H1 (cell line): ENCODE measurements at regions not wholly inside any gene's neighbourhood (a gene's known extent, or its start where the extent isn't known, plus 50 kb on each side); places are given as distances from the start of the nearest gene placed in this dataset.

Source experiments
- CTCF ChIA-PET: fragments of 300-600 bp; sonication (Branson Sonifier 250); formaldehyde crosslinking; loops from one replicate; lab custom pipeline; 2021; ENCODE audit not compliant: partially characterized antibody; lab: Charles Lee
- POLR2A ChIA-PET: fragments of 300-600 bp; sonication (Branson Sonifier 250); formaldehyde crosslinking; loops from one replicate; lab custom pipeline; 2021; ENCODE audit warnings: inconsistent platforms; ENCODE audit not compliant: partially characterized antibody; lab: Charles Lee
- DNase-seq, 2 experiments: peaks; one replicate each; pipeline versions ENCODE4 v3.0.0 to v3.0.0-alpha.2; 2010 to 2022; ENCODE audit warnings: low spot score in 2 of 2, low read depth in 1 of 2, mixed read lengths in 1 of 2
- FAIRE-seq: peaks from 2 replicates; lab custom pipeline; 2011; peaks lifted over from hg19 to GRCh38; lab: Jason Lieb, UNC
- H2AFZ ChIP-seq: 2 replicates; pipeline ENCODE4 v1.8.1; 2012; ENCODE audit warnings: low read length, inconsistent platforms
- H2AK5ac ChIP-seq: 2 replicates; pipeline ENCODE4 v1.6.1; 2013; ENCODE audit warnings: low read depth, low read length
- H2BK120ac ChIP-seq: replicated peaks from 2 replicates; pipeline ENCODE3; 2013; ENCODE audit warnings: low read depth, low read length, inconsistent platforms
- H2BK12ac ChIP-seq: 2 replicates; pipeline ENCODE4 v1.6.1; 2013; ENCODE audit warnings: low read depth, low read length
- H2BK15ac ChIP-seq: 2 replicates; pipeline ENCODE4 v1.6.1; 2013; ENCODE audit warnings: low read length
- H2BK20ac ChIP-seq: 2 replicates; pipeline ENCODE4 v1.6.1; 2013; ENCODE audit warnings: low read length
- H2BK5ac ChIP-seq: 2 replicates; pipeline ENCODE4 v1.6.1; 2013; ENCODE audit warnings: low read depth, low read length
- H3K14ac ChIP-seq: 2 replicates; pipeline ENCODE4 v1.6.1; 2013; ENCODE audit warnings: inconsistent platforms; ENCODE audit not compliant: insufficient read length
- H3K18ac ChIP-seq: 2 replicates; pipeline ENCODE4 v1.6.1; 2013; ENCODE audit warnings: low read length; ENCODE audit errors: extremely low read depth
- H3K23ac ChIP-seq: 2 replicates; pipeline ENCODE4 v1.6.1; 2013; ENCODE audit warnings: inconsistent platforms; ENCODE audit not compliant: insufficient read length
- H3K23me2 ChIP-seq: 2 replicates; pipeline ENCODE4 v1.6.1; 2013; ENCODE audit warnings: low read depth, low read length
- H3K27ac ChIP-seq: 2 replicates; pipeline ENCODE4 v1.6.1; 2011; ENCODE audit warnings: low read depth, low read length, inconsistent platforms
- H3K27me3 ChIP-seq, 4 experiments: replicated peaks in 1 of 4; 1 replicate in 1 of 4; 2 replicates in 3 of 4; pipeline versions ENCODE4 v1.6.1 to v1.8.1; 2011 to 2013; ENCODE audit warnings: low read length in 3 of 4, mild to moderate bottlenecking in 3 of 4, inconsistent platforms in 2 of 4, mixed read lengths in 2 of 4, moderate library complexity in 1 of 4; ENCODE audit not compliant: control insufficient read depth in 3 of 4, insufficient read depth in 3 of 4; ENCODE audit errors: extremely low read depth in 1 of 4
- H3K36me3 ChIP-seq, 4 experiments: 2 replicates each; pipeline versions ENCODE4 v1.6.1 to v1.8.1; 2011 to 2013; ENCODE audit warnings: mild to moderate bottlenecking in 4 of 4, low read length in 3 of 4, moderate library complexity in 2 of 4, control low read depth in 1 of 4, inconsistent platforms in 1 of 4; ENCODE audit not compliant: insufficient read depth in 4 of 4, control insufficient read depth in 2 of 4
- H3K4ac ChIP-seq: replicated peaks from 2 replicates; pipeline ENCODE3; 2013; ENCODE audit warnings: low read length, low read depth, mixed read lengths, inconsistent platforms; ENCODE audit not compliant: insufficient read length
- H3K4me1 ChIP-seq, 4 experiments: replicated peaks in 1 of 4; 1 replicate in 1 of 4; 2 replicates in 3 of 4; pipeline versions ENCODE4 v1.6.1 to v1.8.1; 2011 to 2013; ENCODE audit warnings: low read length in 3 of 4, inconsistent platforms in 2 of 4, mixed read lengths in 1 of 4; ENCODE audit not compliant: insufficient read depth in 4 of 4, control insufficient read depth in 3 of 4
- H3K4me2 ChIP-seq, 2 experiments: 2 replicates each; pipeline versions ENCODE4 v1.6.1 to v1.8.1; 2011 to 2013; ENCODE audit warnings: low read depth in 2 of 2, low read length in 2 of 2, control low read depth in 1 of 2, inconsistent platforms in 1 of 2, mild to moderate bottlenecking in 1 of 2; ENCODE audit not compliant: insufficient read depth in 1 of 2
- H3K4me3 ChIP-seq, 4 experiments: fragments of 200-600, 300-600 bp in 1 of 4; sonication (generic), shearing (Covaris generic), sonication (Bioruptor Twin) in 1 of 4; 2 replicates each; pipeline versions ENCODE4 v1.5.1 to v1.8.1; 2011 to 2016; ENCODE audit warnings: low read length in 4 of 4, low read depth in 3 of 4, control low read depth in 2 of 4, inconsistent platforms in 2 of 4, mild to moderate bottlenecking in 2 of 4, mixed read lengths in 1 of 4, moderate library complexity in 1 of 4; ENCODE audit not compliant: insufficient read depth in 2 of 4; ENCODE audit errors: extremely low read depth in 1 of 4
- H3K56ac ChIP-seq: replicated peaks from 2 replicates; pipeline ENCODE3; 2013; ENCODE audit warnings: low read depth, mild to moderate bottlenecking, mixed read lengths, low read length, inconsistent platforms; ENCODE audit not compliant: insufficient read length
- H3K79me1 ChIP-seq: 2 replicates; pipeline ENCODE4 v1.6.1; 2013; ENCODE audit warnings: low read depth, low read length, control low read depth
- H3K79me2 ChIP-seq, 2 experiments: 2 replicates each; pipeline versions ENCODE4 v1.6.1 to v1.8.1; 2012 to 2013; ENCODE audit warnings: low read length in 2 of 2, mild to moderate bottlenecking in 2 of 2, inconsistent platforms in 1 of 2; ENCODE audit not compliant: insufficient read depth in 2 of 2, control insufficient read depth in 1 of 2
- H3K9ac ChIP-seq, 4 experiments: replicated peaks in 1 of 4; 1 replicate in 1 of 4; 2 replicates in 3 of 4; pipeline versions ENCODE4 v1.6.1 to v1.8.1; 2011 to 2013; ENCODE audit warnings: low read depth in 3 of 4, low read length in 3 of 4, control low read depth in 2 of 4, mild to moderate bottlenecking in 2 of 4, moderate library complexity in 2 of 4, inconsistent platforms in 1 of 4; ENCODE audit errors: extremely low read depth in 1 of 4
- H3K9me3 ChIP-seq, 2 experiments: 2 replicates each; pipeline versions ENCODE4 v1.6.1 to v1.8.1; 2012 to 2013; ENCODE audit warnings: mild to moderate bottlenecking in 2 of 2, moderate library complexity in 2 of 2, control low read depth in 1 of 2, inconsistent platforms in 1 of 2, low read depth in 1 of 2, low read length in 1 of 2, mixed read lengths in 1 of 2; ENCODE audit not compliant: insufficient read depth in 2 of 2
- H4K20me1 ChIP-seq, 2 experiments: replicated peaks in 1 of 2; 2 replicates each; pipeline versions ENCODE3 to v1.8.1; 2011 to 2013; ENCODE audit warnings: inconsistent platforms in 2 of 2, low read length in 2 of 2, mild to moderate bottlenecking in 1 of 2; ENCODE audit not compliant: insufficient read depth in 2 of 2, control insufficient read depth in 1 of 2
- H4K5ac ChIP-seq: 2 replicates; pipeline ENCODE4 v1.6.1; 2013; ENCODE audit warnings: low read length, low read depth, mixed read lengths, inconsistent platforms; ENCODE audit not compliant: insufficient read length
- H4K8ac ChIP-seq: 2 replicates; pipeline ENCODE4 v1.8.0; 2013; ENCODE audit warnings: mild to moderate bottlenecking, moderate library complexity, low read length, inconsistent platforms; ENCODE audit not compliant: insufficient read depth; ENCODE audit errors: extremely low read depth
- H4K91ac ChIP-seq: replicated peaks from 2 replicates; pipeline ENCODE3; 2013; ENCODE audit warnings: low read length, mixed read lengths, inconsistent platforms; ENCODE audit not compliant: insufficient read length
- CHD7 ChIP-seq: fragments of 300-600 bp; sonication (generic); IDR thresholded peaks from 2 replicates; pipeline ENCODE4 v1.7.1; 2012; ENCODE audit warnings: low read length, moderate library complexity, mild to moderate bottlenecking, inconsistent platforms; ENCODE audit not compliant: insufficient replicate concordance
- WGBS, 2 experiments: shearing (Covaris generic) in 1 of 2; methylation state at CpG; one replicate each; pipeline versions ENCODE4 v1.1.6 to v1.1.7; 2013 to 2015; ENCODE audit warnings: low lambda C conversion rate in 2 of 2, mixed read lengths in 2 of 2, inconsistent platforms in 1 of 2, low coverage in 1 of 2, missing lambda C conversion rate in 1 of 2; ENCODE audit not compliant: insufficient replicate concordance in 2 of 2, insufficient coverage in 1 of 2, insufficient read length in 1 of 2; ENCODE audit errors: extremely low coverage in 1 of 2, missing lambda C conversion rate in 1 of 2; 5-methylcytosine and 5-hydroxymethylcytosine counted together

- Histone ChIP-seq H3K4me1 (no peaks in the 10 kb centered on the region), H3K23me2 (no peaks in the 10 kb centered on the region), H4K8ac (no peak overlapping the region), H3K36me3 (no peaks in the 10 kb centered on the region; a peak in 1 of 8 replicates), H3K14ac (no peak overlapping the region), H3K4ac (no peak overlapping the region), H2BK120ac (no peak overlapping the region), H2BK12ac (no peak overlapping the region), H3K56ac (no peak overlapping the region), H3K9me3 (no peaks in the 10 kb centered on the region), H3K27me3 (no peaks in the 10 kb centered on the region), H3K27ac (no peak overlapping the region), H2AFZ (no peak overlapping the region), H2BK20ac (no peak overlapping the region), H3K18ac (no peak overlapping the region), H3K79me1 (no peaks in the 10 kb centered on the region), H4K20me1 (no peaks in the 10 kb centered on the region), H3K4me2 (no peak overlapping the region), H4K5ac (no peak overlapping the region), H3K4me3 (no peak overlapping the region), H3K9ac (no peak overlapping the region), H2BK5ac (no peak overlapping the region), H4K91ac (no peak overlapping the region), H2BK15ac (no peak overlapping the region), H3K79me2 (no peaks in the 10 kb centered on the region), H2AK5ac (no peak overlapping the region), H3K23ac (no peak overlapping the region)
- DNase-seq, result no peak
- ChIA-PET POLR2A (no interaction called here), CTCF (no interaction called here)
- no peak for FAIRE-seq
- WGBS, 2 experiments, result 75% methylated on average over 3 of the region's 3 CpGs; no CpG with 5 or more reads in 1 of the 2 experiments
- no peak for TF ChIP-seq CHD7
These were observed 97.1 kb downstream of the PRL start for GRCh38 chr6:22199771-22200170.
